OCI-LY3 (cell line): ENCODE measurements at regions not wholly inside any gene's neighbourhood (a gene's known extent, or its start where the extent isn't known, plus 50 kb on each side); places are given as distances from the start of the nearest gene placed in this dataset.

ENCODE experiments used
- EZH2phosphoT487 ChIP-seq: fragments of 200-600 bp; shearing (Covaris generic); IDR thresholded peaks from 2 replicates; pipeline ENCODE4 v1.6.1; 2018; ENCODE audit warnings: antibody characterized with exemption, mixed run types, low read depth
- TF ChIP-seq, protein P1 (sequence below): fragments of 200-600, 300-600 bp; sonication (generic); IDR thresholded peaks from 2 replicates; pipeline ENCODE4 v1.5.1; 2014; ENCODE audit warnings: antibody characterized with exemption, low read length, low read depth

GRCh38 chr17:72031219-72031884 lies 89.5 kb upstream of the SOX9 start:
- TF ChIP-seq, protein P1, sequence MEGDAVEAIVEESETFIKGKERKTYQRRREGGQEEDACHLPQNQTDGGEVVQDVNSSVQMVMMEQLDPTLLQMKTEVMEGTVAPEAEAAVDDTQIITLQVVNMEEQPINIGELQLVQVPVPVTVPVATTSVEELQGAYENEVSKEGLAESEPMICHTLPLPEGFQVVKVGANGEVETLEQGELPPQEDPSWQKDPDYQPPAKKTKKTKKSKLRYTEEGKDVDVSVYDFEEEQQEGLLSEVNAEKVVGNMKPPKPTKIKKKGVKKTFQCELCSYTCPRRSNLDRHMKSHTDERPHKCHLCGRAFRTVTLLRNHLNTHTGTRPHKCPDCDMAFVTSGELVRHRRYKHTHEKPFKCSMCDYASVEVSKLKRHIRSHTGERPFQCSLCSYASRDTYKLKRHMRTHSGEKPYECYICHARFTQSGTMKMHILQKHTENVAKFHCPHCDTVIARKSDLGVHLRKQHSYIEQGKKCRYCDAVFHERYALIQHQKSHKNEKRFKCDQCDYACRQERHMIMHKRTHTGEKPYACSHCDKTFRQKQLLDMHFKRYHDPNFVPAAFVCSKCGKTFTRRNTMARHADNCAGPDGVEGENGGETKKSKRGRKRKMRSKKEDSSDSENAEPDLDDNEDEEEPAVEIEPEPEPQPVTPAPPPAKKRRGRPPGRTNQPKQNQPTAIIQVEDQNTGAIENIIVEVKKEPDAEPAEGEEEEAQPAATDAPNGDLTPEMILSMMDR = no peak
- TF ChIP-seq EZH2phosphoT487 = no peak
